HEK293 (cell line): ENCODE measurements at regions not wholly inside any gene's neighbourhood (a gene's known extent, or its start where the extent isn't known, plus 50 kb on each side); places are given as distances from the start of the nearest gene placed in this dataset.

Source experiments
- CTCF ChIA-PET: fragments of 350-600 bp; formaldehyde crosslinking; extraction: SDS; loops from one replicate; lab custom pipeline; 2021; ENCODE audit warnings: antibody characterized with exemption; lab: Yijun Ruan, JAX
- POLR2A ChIA-PET: fragments of 300-600 bp; formaldehyde crosslinking; extraction: SDS; loops from one replicate; lab custom pipeline; 2020; ENCODE audit warnings: antibody characterized with exemption, inconsistent platforms; lab: Yijun Ruan, JAX
- H3K27ac ChIP-seq: fragments of 200-500 bp; sonication (Bioruptor generic); 2 replicates; pipeline ENCODE4 v1.5.1; 2014; ENCODE audit warnings: low read depth, low read length, control low read depth, inconsistent platforms; ENCODE audit errors: extremely low read depth
- H3K36me3 ChIP-seq, 2 experiments: fragments of 200-500 bp in 1 of 2; sonication (Bioruptor generic) in 1 of 2; 1 replicate in 1 of 2; 2 replicates in 1 of 2; pipeline ENCODE4 v1.5.1; 2014 to 2017; ENCODE audit warnings: inconsistent platforms in 2 of 2, low read length in 2 of 2; ENCODE audit not compliant: control insufficient read depth in 2 of 2, insufficient read depth in 1 of 2
- H3K4me1 ChIP-seq: fragments of 200-500 bp; sonication (Bioruptor generic); 2 replicates; pipeline ENCODE4 v1.5.1; 2014; ENCODE audit warnings: mild to moderate bottlenecking, low read length, inconsistent platforms; ENCODE audit not compliant: control insufficient read depth, insufficient read depth
- H3K4me3 ChIP-seq: 2 replicates; pipeline ENCODE4 v1.5.1; 2011; ENCODE audit warnings: low read depth, mild to moderate bottlenecking, control low read depth, low read length, moderate library complexity
- H3K9me3 ChIP-seq: fragments of 200-500 bp; sonication (Bioruptor generic); 2 replicates; pipeline ENCODE4 v1.5.1; 2014; ENCODE audit warnings: low read depth, low read length, inconsistent platforms; ENCODE audit not compliant: control insufficient read depth, insufficient read depth
- KLF9 ChIP-seq: fragments of 450-650 bp; formaldehyde crosslinking; IDR thresholded peaks from 2 replicates; pipeline ENCODE4 v1.5.1; 2016; ENCODE audit warnings: missing biosample characterization, missing genetic modification characterization, low read depth
- MYNN ChIP-seq: fragments of 450-650 bp; formaldehyde crosslinking; IDR thresholded peaks from 2 replicates; pipeline ENCODE4 v1.5.1; 2016; ENCODE audit warnings: missing biosample characterization, missing genetic modification characterization, borderline replicate concordance
- PATZ1 ChIP-seq: fragments of 450-650 bp; formaldehyde crosslinking; IDR thresholded peaks from 2 replicates; pipeline ENCODE4 v1.5.1; 2016; ENCODE audit warnings: missing biosample characterization, missing genetic modification characterization
- REPIN1 ChIP-seq: fragments of 450-650 bp; formaldehyde crosslinking; IDR thresholded peaks from 2 replicates; pipeline ENCODE4 v1.5.1; 2017; ENCODE audit warnings: missing biosample characterization, missing genetic modification characterization, low read depth
- SCRT1 ChIP-seq: fragments of 450-650 bp; formaldehyde crosslinking; IDR thresholded peaks from 2 replicates; pipeline ENCODE4 v1.5.1; 2016; ENCODE audit warnings: missing biosample characterization, missing genetic modification characterization, borderline replicate concordance
- SETDB1 ChIP-seq: IDR thresholded peaks from one replicate; pipeline ENCODE4 v1.6.1; 2017; ENCODE audit warnings: mild to moderate bottlenecking, low read length, moderate library complexity, mixed read lengths; ENCODE audit not compliant: insufficient read length
- TCF7L2 ChIP-seq: IDR thresholded peaks from 2 replicates; pipeline ENCODE4 v1.6.1; 2011; ENCODE audit warnings: low read depth, mild to moderate bottlenecking, inconsistent platforms, low read length, moderate library complexity, borderline replicate concordance
- WT1 ChIP-seq: fragments of 450-650 bp; formaldehyde crosslinking; IDR thresholded peaks from 2 replicates; pipeline ENCODE4 v1.5.1; 2016; ENCODE audit warnings: missing biosample characterization, missing genetic modification characterization
- ZBTB20 ChIP-seq: fragments of 450-650 bp; formaldehyde crosslinking; IDR thresholded peaks from 2 replicates; pipeline ENCODE4 v1.5.1; 2016; ENCODE audit warnings: missing biosample characterization, missing genetic modification characterization
- ZBTB8A ChIP-seq: fragments of 450-650 bp; formaldehyde crosslinking; IDR thresholded peaks from 2 replicates; pipeline ENCODE4 v1.5.1; 2016; ENCODE audit warnings: missing biosample characterization, missing genetic modification characterization
- ZFP37 ChIP-seq: fragments of 450-650 bp; formaldehyde crosslinking; IDR thresholded peaks from 2 replicates; pipeline ENCODE4 v1.5.1; 2016; ENCODE audit warnings: missing biosample characterization, missing genetic modification characterization
- ZNF155 ChIP-seq: fragments of 450-650 bp; formaldehyde crosslinking; IDR thresholded peaks from 2 replicates; pipeline ENCODE4 v1.5.1; 2016; ENCODE audit warnings: missing biosample characterization, missing genetic modification characterization
- ZNF157 ChIP-seq: fragments of 450-650 bp; formaldehyde crosslinking; IDR thresholded peaks from 2 replicates; pipeline ENCODE4 v1.5.1; 2016; ENCODE audit warnings: missing biosample characterization, missing genetic modification characterization
- ZNF211 ChIP-seq: fragments of 450-650 bp; formaldehyde crosslinking; IDR thresholded peaks from 2 replicates; pipeline ENCODE4 v1.5.1; 2016; ENCODE audit warnings: low read depth, missing biosample characterization, missing genetic modification characterization
- ZNF426 ChIP-seq: fragments of 450-650 bp; formaldehyde crosslinking; IDR thresholded peaks from 2 replicates; pipeline ENCODE4 v1.5.1; 2017; ENCODE audit warnings: missing biosample characterization, missing genetic modification characterization, mild to moderate bottlenecking, inconsistent platforms, moderate library complexity
- ZNF571 ChIP-seq: fragments of 450-650 bp; formaldehyde crosslinking; IDR thresholded peaks from 2 replicates; pipeline ENCODE4 v1.5.0; 2017; ENCODE audit warnings: missing biosample characterization, missing genetic modification characterization
- ZNF704 ChIP-seq: fragments of 450-650 bp; formaldehyde crosslinking; IDR thresholded peaks from 2 replicates; pipeline ENCODE4 v1.5.1; 2016; ENCODE audit warnings: missing biosample characterization, missing genetic modification characterization
- ZNF777 ChIP-seq: fragments of 450-650 bp; formaldehyde crosslinking; IDR thresholded peaks from 2 replicates; pipeline ENCODE4 v1.5.1; 2017; ENCODE audit warnings: missing biosample characterization, missing genetic modification characterization, borderline replicate concordance
- ZNF785 ChIP-seq: fragments of 450-650 bp; formaldehyde crosslinking; IDR thresholded peaks from 2 replicates; pipeline ENCODE4 v1.5.1; 2016; ENCODE audit warnings: missing biosample characterization, missing genetic modification characterization
- TF ChIP-seq, protein P1 (sequence below): fragments of 450-650 bp; formaldehyde crosslinking; IDR thresholded peaks from 2 replicates; pipeline ENCODE4 v1.5.1; 2016; ENCODE audit warnings: missing biosample characterization, missing genetic modification characterization, low read depth
- TF ChIP-seq, protein P2 (sequence below): fragments of 450-650 bp; formaldehyde crosslinking; IDR thresholded peaks from 2 replicates; pipeline ENCODE4 v1.5.1; 2016; ENCODE audit warnings: missing biosample characterization, missing genetic modification characterization

GRCh38 chr17:71528210-71528609 lies 592.6 kb upstream of the SOX9 start:
- H3K4me3 ChIP-seq: no peak overlapping the region
- ChIA-PET POLR2A (no interaction called here), CTCF (interaction anchor here (0.6 kb wide), 1 partner anchor 593 kb away, joined by 3 read pairs; no protein-coding TSS in a partner anchor)
- H3K36me3 ChIP-seq: no peaks in the 10 kb centered on the region
- no peaks in the 10 kb centered on the region; the same call in 1 of the 2 replicates for H3K9me3 ChIP-seq
- H3K27ac ChIP-seq: no peak overlapping the region
- no peaks in the 10 kb centered on the region for H3K4me1 ChIP-seq
- TF ChIP-seq ZNF785 (tag by site-specific recombination) (no peak), ZBTB8A (tag by site-specific recombination) (no peak), PATZ1 (tag by site-specific recombination) (no peak), ZNF157 (tag by site-specific recombination) (no peak), SETDB1 (peak; percentile 62), ZNF155 (tag by site-specific recombination) (no peak)
- TF ChIP-seq, protein P1, sequence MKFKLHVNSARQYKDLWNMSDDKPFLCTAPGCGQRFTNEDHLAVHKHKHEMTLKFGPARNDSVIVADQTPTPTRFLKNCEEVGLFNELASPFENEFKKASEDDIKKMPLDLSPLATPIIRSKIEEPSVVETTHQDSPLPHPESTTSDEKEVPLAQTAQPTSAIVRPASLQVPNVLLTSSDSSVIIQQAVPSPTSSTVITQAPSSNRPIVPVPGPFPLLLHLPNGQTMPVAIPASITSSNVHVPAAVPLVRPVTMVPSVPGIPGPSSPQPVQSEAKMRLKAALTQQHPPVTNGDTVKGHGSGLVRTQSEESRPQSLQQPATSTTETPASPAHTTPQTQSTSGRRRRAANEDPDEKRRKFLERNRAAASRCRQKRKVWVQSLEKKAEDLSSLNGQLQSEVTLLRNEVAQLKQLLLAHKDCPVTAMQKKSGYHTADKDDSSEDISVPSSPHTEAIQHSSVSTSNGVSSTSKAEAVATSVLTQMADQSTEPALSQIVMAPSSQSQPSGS: peak; percentile 60

DNA sequence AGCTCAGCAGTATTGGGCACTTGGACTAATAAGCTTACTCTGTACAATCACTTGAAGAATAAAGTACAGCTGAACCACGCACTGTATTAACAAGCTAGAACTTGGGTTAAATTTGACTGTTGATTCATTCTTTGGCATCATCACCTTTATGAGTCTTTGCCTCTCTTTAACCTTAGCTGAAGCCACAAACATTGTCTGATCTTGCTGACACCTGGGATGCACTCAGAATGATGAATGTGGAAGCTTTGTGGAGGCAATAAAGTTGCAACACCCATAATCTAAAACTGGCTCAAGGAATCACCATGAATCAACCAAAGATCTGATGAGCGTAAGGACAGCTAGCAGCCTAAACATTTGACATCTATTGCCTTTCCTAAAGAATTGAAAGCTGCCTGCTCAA lies 590.6 kb upstream of the SOX9 start:
- POLR2A ChIA-PET: no interaction called here
- CTCF ChIA-PET: interaction anchor here (0.6 to 1.0 kb wide), 2 partner anchors 9 to 411 kb away, joined by 3 to 4 read pairs; no protein-coding TSS in a partner anchor
- H3K4me1 ChIP-seq: no peaks in the 10 kb centered on the region
- no peak for TF ChIP-seq ZNF426 (tag by site-specific recombination)
- no peak for TF ChIP-seq REPIN1 (tag by site-specific recombination)
- TF ChIP-seq ZNF211 (tag by site-specific recombination): no peak
- TF ChIP-seq ZNF704 (tag by site-specific recombination): no peak
- TF ChIP-seq SCRT1 (tag by site-specific recombination): no peak
- TF ChIP-seq, protein P2, sequence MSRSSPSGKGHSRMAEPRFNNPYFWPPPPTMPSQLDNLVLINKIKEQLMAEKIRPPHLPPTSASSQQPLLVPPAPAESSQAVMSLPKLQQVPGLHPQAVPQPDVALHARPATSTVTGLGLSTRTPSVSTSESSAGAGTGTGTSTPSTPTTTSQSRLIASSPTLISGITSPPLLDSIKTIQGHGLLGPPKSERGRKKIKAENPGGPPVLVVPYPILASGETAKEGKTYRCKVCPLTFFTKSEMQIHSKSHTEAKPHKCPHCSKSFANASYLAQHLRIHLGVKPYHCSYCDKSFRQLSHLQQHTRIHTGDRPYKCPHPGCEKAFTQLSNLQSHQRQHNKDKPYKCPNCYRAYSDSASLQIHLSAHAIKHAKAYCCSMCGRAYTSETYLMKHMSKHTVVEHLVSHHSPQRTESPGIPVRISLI (tag by site-specific recombination): no peak
- no peak for TF ChIP-seq KLF9 (tag by site-specific recombination)
- TF ChIP-seq WT1 (tag by site-specific recombination): no peak
- no peak for TF ChIP-seq ZBTB20 (tag by site-specific recombination)
- no peak for TF ChIP-seq ZNF777 (tag by site-specific recombination)
- TF ChIP-seq MYNN: no peak
- no peak for TF ChIP-seq ZFP37 (tag by site-specific recombination)
- TF ChIP-seq ZNF571: no peak
- no peak for TF ChIP-seq TCF7L2
- TF ChIP-seq, all 188 proteins: peak for 0
- H3K36me3 ChIP-seq: no peaks in the 10 kb centered on the region
- no peak overlapping the region for H3K4me3 ChIP-seq
- no peak overlapping the region for H3K27ac ChIP-seq
- no peaks in the 10 kb centered on the region for H3K9me3 ChIP-seq
